GM23248 (cell line): ENCODE measurements at regions not wholly inside any gene's neighbourhood (a gene's known extent, or its start where the extent isn't known, plus 50 kb on each side); places are given as distances from the start of the nearest gene placed in this dataset.

ENCODE experiments used
- DNase-seq: peaks from one replicate; pipeline ENCODE4 v3.0.0-alpha.2; 2015
- H2AFZ ChIP-seq: fragments of 200-600 bp; sonication (generic); 2 replicates; pipeline ENCODE4 v1.6.1; 2016; ENCODE audit warnings: antibody characterized with exemption
- H3F3A ChIP-seq: fragments of 200-600 bp; sonication (generic); 2 replicates; pipeline ENCODE4 v1.6.1; 2016; ENCODE audit warnings: mild to moderate bottlenecking, antibody characterized with exemption, mixed run types; ENCODE audit not compliant: insufficient read depth
- H3K27ac ChIP-seq: fragments of 200-600 bp; sonication (generic); 2 replicates; pipeline ENCODE4 v1.5.1; 2016; ENCODE audit warnings: mild to moderate bottlenecking
- H3K27me3 ChIP-seq: fragments of 200-600 bp; sonication (generic); replicated peaks from 2 replicates; pipeline ENCODE4 v1.6.1; 2016; ENCODE audit warnings: mild to moderate bottlenecking; ENCODE audit not compliant: insufficient read depth
- H3K36me3 ChIP-seq: fragments of 200-600 bp; sonication (generic); 2 replicates; pipeline ENCODE4 v1.6.1; 2016; ENCODE audit warnings: low read depth, mild to moderate bottlenecking
- H3K4me1 ChIP-seq: fragments of 200-600 bp; sonication (generic); 2 replicates; pipeline ENCODE4 v1.6.1; 2016; ENCODE audit warnings: mild to moderate bottlenecking; ENCODE audit not compliant: insufficient read depth
- H3K4me2 ChIP-seq: fragments of 200-600 bp; sonication (generic); one replicate; pipeline ENCODE4 v1.6.1; 2016; ENCODE audit warnings: mild to moderate bottlenecking; ENCODE audit not compliant: unreplicated experiment
- H3K4me3 ChIP-seq: fragments of 200-600 bp; sonication (generic); 2 replicates; pipeline ENCODE4 v1.5.1; 2016; ENCODE audit warnings: mild to moderate bottlenecking
- H3K79me2 ChIP-seq: fragments of 200-600 bp; sonication (generic); 2 replicates; pipeline ENCODE4 v1.6.1; 2016; ENCODE audit warnings: mild to moderate bottlenecking; ENCODE audit not compliant: insufficient read depth
- H3K9ac ChIP-seq: fragments of 200-600 bp; sonication (generic); 2 replicates; pipeline ENCODE4 v1.6.1; 2016; ENCODE audit warnings: mild to moderate bottlenecking
- H3K9me2 ChIP-seq: fragments of 200-600 bp; sonication (generic); 2 replicates; pipeline ENCODE4 v1.6.1; 2016; ENCODE audit warnings: mixed run types, mild to moderate bottlenecking, moderate library complexity; ENCODE audit not compliant: insufficient read depth
- H3K9me3 ChIP-seq: fragments of 200-600 bp; sonication (generic); one replicate; pipeline ENCODE4 v1.6.1; 2017; ENCODE audit warnings: low read depth
- H4K20me1 ChIP-seq: fragments of 200-600 bp; sonication (generic); 2 replicates; pipeline ENCODE4 v1.6.0; 2016; ENCODE audit not compliant: insufficient read depth
- EZH2 ChIP-seq: fragments of 200-600 bp; sonication (generic); IDR thresholded peaks from 2 replicates; pipeline ENCODE4 v1.6.1; 2018; ENCODE audit warnings: antibody characterized with exemption, mild to moderate bottlenecking; ENCODE audit not compliant: insufficient read depth, poor library complexity, severe bottlenecking
- EZH2phosphoT487 ChIP-seq: fragments of 200-600 bp; sonication (generic); IDR thresholded peaks from 2 replicates; pipeline ENCODE4 v1.6.1; 2018; ENCODE audit warnings: antibody characterized with exemption, moderate library complexity, mild to moderate bottlenecking, low read depth; ENCODE audit not compliant: insufficient read depth
- WGBS, 2 experiments: methylation state at CpG; one replicate each; pipeline ENCODE4 v1.1.6; 2015 to 2017; ENCODE audit warnings: low lambda C conversion rate in 2 of 2, low coverage in 1 of 2; ENCODE audit errors: missing lambda C conversion rate in 2 of 2; 5-methylcytosine and 5-hydroxymethylcytosine counted together
- in situ Hi-C: fragments of 300-500 bp; cut with MboI; formaldehyde crosslinking; loops from 2 replicates; pipeline ENCODE4 v1.15.0; 2020

GRCh38 chr3:145384307-145384706, 776.7 kb downstream of the PLOD2 start:
- in situ Hi-C loops, result no loop called here
- no peak overlapping the region for H2AFZ ChIP-seq
- H3K79me2 ChIP-seq, result no peaks in the 10 kb centered on the region

GRCh38 chr3:145387211-145387610, 773.8 kb downstream of the PLOD2 start:
- no peaks in the 10 kb centered on the region for H3F3A ChIP-seq
- H3K9me3 ChIP-seq, result no peaks in the 10 kb centered on the region
- H3K4me1 ChIP-seq, result no peaks in the 10 kb centered on the region
- no peak overlapping the region for H3K9ac ChIP-seq
- no peak overlapping the region for H3K27ac ChIP-seq
- no peak overlapping the region for H2AFZ ChIP-seq
- TF ChIP-seq EZH2 (no peak), EZH2phosphoT487 (no peak)
- no peaks in the 10 kb centered on the region for H3K27me3 ChIP-seq
- H4K20me1 ChIP-seq, result no peaks in the 10 kb centered on the region
- no peaks in the 10 kb centered on the region for H3K9me2 ChIP-seq
- no peak for DNase-seq
- no peaks in the 10 kb centered on the region for H3K36me3 ChIP-seq
- in situ Hi-C loops, result no loop called here
- no peak overlapping the region for H3K4me2 ChIP-seq
- no peaks in the 10 kb centered on the region for H3K79me2 ChIP-seq
- H3K4me3 ChIP-seq, result no peak overlapping the region

More at GRCh38 chr3:145384307-145384706, 776.7 kb downstream of the PLOD2 start:
- no peak for DNase-seq
- Histone ChIP-seq H3K9me3 (no peaks in the 10 kb centered on the region), H3K27ac (no peak overlapping the region), H3K36me3 (no peaks in the 10 kb centered on the region), H4K20me1 (no peaks in the 10 kb centered on the region), H3K9me2 (no peaks in the 10 kb centered on the region), H3K4me3 (no peak overlapping the region), H3F3A (no peaks in the 10 kb centered on the region), H3K27me3 (no peaks in the 10 kb centered on the region), H3K4me2 (no peak overlapping the region), H3K9ac (no peak overlapping the region), H3K4me1 (no peaks in the 10 kb centered on the region)
- TF ChIP-seq EZH2 (no peak), EZH2phosphoT487 (no peak)
- WGBS, 2 experiments, result 20 to 26% methylated on average over 2 of the region's 2 CpGs

DNA sequence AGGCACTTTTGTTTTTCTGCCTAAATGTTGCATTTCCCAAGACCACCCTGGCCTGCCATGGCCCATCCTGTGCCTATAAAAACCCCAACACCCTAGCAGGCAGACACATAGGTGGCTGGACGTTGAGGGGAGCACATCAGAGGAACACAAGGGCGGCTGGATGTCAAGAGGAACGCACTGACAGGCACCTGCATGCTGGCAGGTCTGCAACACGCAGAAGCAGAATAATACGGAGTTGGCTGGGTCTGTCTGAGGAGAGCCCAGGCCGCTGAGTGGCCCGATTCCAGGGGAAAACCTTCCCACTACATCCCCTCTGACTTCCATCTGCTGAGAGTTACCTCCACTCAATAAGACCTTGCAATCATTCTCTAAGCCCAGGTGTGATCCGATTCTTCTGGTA, 765.6 kb downstream of the PLOD2 start:
- WGBS, 2 experiments, result 20 to 41% methylated on average over 7 to 8 of the region's 8 CpGs
- no peak for TF ChIP-seq EZH2
- no peak for TF ChIP-seq EZH2phosphoT487
- in situ Hi-C loops, result no loop called here

GRCh38 chr3:145411605-145412004, 749.4 kb downstream of the PLOD2 start:
- H2AFZ ChIP-seq, result no peak overlapping the region
- H3K9ac ChIP-seq, result no peak overlapping the region
- no peaks in the 10 kb centered on the region for H3K79me2 ChIP-seq
- no peak overlapping the region for H3K4me2 ChIP-seq
- H3F3A ChIP-seq, result no peaks in the 10 kb centered on the region
- no peaks in the 10 kb centered on the region for H3K9me3 ChIP-seq
- no peaks in the 10 kb centered on the region for H3K36me3 ChIP-seq
- no peaks in the 10 kb centered on the region for H3K4me1 ChIP-seq
- no peaks in the 10 kb centered on the region for H4K20me1 ChIP-seq
- H3K27ac ChIP-seq, result no peak overlapping the region
- H3K4me3 ChIP-seq, result no peak overlapping the region
- no peak for DNase-seq
- in situ Hi-C loops, result no loop called here
- 28 to 33% methylated on average over 5 of the region's 5 CpGs for WGBS, 2 experiments
- H3K27me3 ChIP-seq, result no peaks in the 10 kb centered on the region
- H3K9me2 ChIP-seq, result no peaks in the 10 kb centered on the region; the same call in 1 of the 2 replicates
- no peak for TF ChIP-seq EZH2phosphoT487

More for the DNA sequence above, 765.6 kb downstream of the PLOD2 start:
- no peak overlapping the region for H3K4me2 ChIP-seq
- H3K36me3 ChIP-seq, result no peaks in the 10 kb centered on the region
- no peak overlapping the region for H2AFZ ChIP-seq
- H3F3A ChIP-seq, result no peaks in the 10 kb centered on the region
- H3K9me3 ChIP-seq, result peaks cover 3% of the 10 kb centered on the region
- no peak overlapping the region for H3K9ac ChIP-seq
- no peak overlapping the region for H3K4me3 ChIP-seq
- no peaks in the 10 kb centered on the region for H3K4me1 ChIP-seq
- no peak for DNase-seq
- H3K79me2 ChIP-seq, result no peaks in the 10 kb centered on the region
- H3K27ac ChIP-seq, result no peak overlapping the region
- H3K9me2 ChIP-seq, result no peaks in the 10 kb centered on the region
- H4K20me1 ChIP-seq, result no peaks in the 10 kb centered on the region
- H3K27me3 ChIP-seq, result no peaks in the 10 kb centered on the region

DNA sequence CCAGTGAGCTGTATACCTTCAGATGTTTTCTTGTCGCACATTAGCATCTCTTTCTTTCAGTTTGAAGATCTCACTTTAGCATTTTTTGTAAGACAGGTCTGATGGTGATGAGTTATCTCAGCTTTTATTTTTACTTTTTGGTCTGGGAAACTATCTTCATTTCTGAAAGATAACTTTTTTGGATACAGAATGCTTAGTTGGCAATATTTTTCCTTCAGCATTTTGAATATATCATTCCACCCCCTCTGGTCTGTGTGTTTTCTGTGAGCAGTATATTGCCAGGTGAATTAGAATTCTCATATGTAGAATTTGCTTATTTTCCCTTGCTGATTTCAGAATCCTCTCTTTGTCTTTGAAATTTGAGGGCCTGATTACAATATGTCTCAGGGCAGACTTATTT, 743.3 kb downstream of the PLOD2 start:
- in situ Hi-C loops, result no loop called here
- Histone ChIP-seq H3F3A (no peaks in the 10 kb centered on the region), H3K4me3 (no peak overlapping the region), H4K20me1 (no peaks in the 10 kb centered on the region), H3K27ac (no peak overlapping the region), H3K4me2 (no peak overlapping the region), H3K36me3 (no peaks in the 10 kb centered on the region), H3K9me3 (no peaks in the 10 kb centered on the region), H3K9me2 (no peaks in the 10 kb centered on the region), H2AFZ (no peak overlapping the region), H3K27me3 (no peaks in the 10 kb centered on the region), H3K9ac (no peak overlapping the region), H3K79me2 (no peaks in the 10 kb centered on the region), H3K4me1 (no peaks in the 10 kb centered on the region)
- DNase-seq, result no peak
- 6% methylated on average over 1 of the region's 1 CpG for WGBS, 2 experiments
- no peak for TF ChIP-seq EZH2phosphoT487
- TF ChIP-seq EZH2, result no peak
